Spinal cord (tissue), 9 donors: ENCODE measurements at regions not wholly inside any gene's neighbourhood (a gene's known extent, or its start where the extent isn't known, plus 50 kb on each side); places are given as distances from the start of the nearest gene placed in this dataset.

Experiments
- DNase-seq, 6 donors: peaks; one replicate each; pipeline versions ENCODE4 v3.0.0 to v3.0.0-alpha.2; 2013 to 2015; ENCODE audit warnings: low spot score in 6 of 6, low read depth in 4 of 6
- H3K27ac ChIP-seq: one replicate; pipeline ENCODE4 v1.5.1; 2013; ENCODE audit warnings: low read depth, low read length, control low read depth
- H3K27me3 ChIP-seq: one replicate; pipeline ENCODE4 v1.6.1; 2013; ENCODE audit warnings: low read length; ENCODE audit not compliant: control insufficient read depth, insufficient read depth
- H3K36me3 ChIP-seq: one replicate; pipeline ENCODE4 v1.6.1; 2013; ENCODE audit warnings: low read length; ENCODE audit not compliant: control insufficient read depth, insufficient read depth
- H3K4me1 ChIP-seq: one replicate; pipeline ENCODE4 v1.6.1; 2013; ENCODE audit warnings: low read length; ENCODE audit not compliant: control insufficient read depth, insufficient read depth
- H3K4me3 ChIP-seq: one replicate; pipeline ENCODE4 v1.5.1; 2013; ENCODE audit warnings: low read depth, low read length, control low read depth
- H3K9me3 ChIP-seq: one replicate; pipeline ENCODE4 v1.6.1; 2013; ENCODE audit warnings: low read length; ENCODE audit not compliant: control insufficient read depth, insufficient read depth
- WGBS: methylation state at CpG from one replicate; pipeline ENCODE4 v1.1.5; 2013; ENCODE audit warnings: missing lambda C conversion rate; ENCODE audit not compliant: insufficient coverage; 5-methylcytosine and 5-hydroxymethylcytosine counted together
- donor health status: healthy.

GRCh38 chr7:80082213-80082612, 52.4 kb upstream of the GNAI1 start:
- no peaks in the 10 kb centered on the region for H3K36me3 ChIP-seq
- H3K9me3 ChIP-seq = no peaks in the 10 kb centered on the region
- H3K27me3 ChIP-seq = no peaks in the 10 kb centered on the region
- no peak overlapping the region for H3K27ac ChIP-seq
- H3K4me3 ChIP-seq = no peak overlapping the region
- H3K4me1 ChIP-seq = no peaks in the 10 kb centered on the region
- no peak for DNase-seq

- H3K36me3 ChIP-seq = no peaks in the 10 kb centered on the region
- H3K27me3 ChIP-seq = no peaks in the 10 kb centered on the region
- H3K4me3 ChIP-seq = no peak overlapping the region
- no peak overlapping the region for H3K27ac ChIP-seq
- no CpG with 5 or more reads among the region's 3 CpGs for WGBS
- DNase-seq = peak in 1 of 6 donors; percentile 81
- no peaks in the 10 kb centered on the region for H3K4me1 ChIP-seq
- H3K9me3 ChIP-seq = no peaks in the 10 kb centered on the region
Observed at GRCh38 chr7:80078886-80079285, 55.7 kb upstream of the GNAI1 start.

GRCh38 chr7:80078159-80078731, 56.4 kb upstream of the GNAI1 start:
- Histone ChIP-seq H3K4me3 (no peak overlapping the region), H3K36me3 (no peaks in the 10 kb centered on the region), H3K27ac (no peak overlapping the region), H3K4me1 (no peaks in the 10 kb centered on the region), H3K9me3 (no peaks in the 10 kb centered on the region), H3K27me3 (no peaks in the 10 kb centered on the region)
- no peak for DNase-seq
- WGBS = 75% methylated on average over 4 of the region's 5 CpGs

GRCh38 chr7:80070391-80070790, 64.2 kb upstream of the GNAI1 start:
- no peaks in the 10 kb centered on the region for H3K4me1 ChIP-seq
- no peaks in the 10 kb centered on the region for H3K27me3 ChIP-seq
- no peak overlapping the region for H3K4me3 ChIP-seq
- peaks cover 7% of the 10 kb centered on the region for H3K9me3 ChIP-seq
- WGBS = no CpG with 5 or more reads among the region's 2 CpGs
- no peak for DNase-seq
- no peak overlapping the region for H3K27ac ChIP-seq
- H3K36me3 ChIP-seq = no peaks in the 10 kb centered on the region

- Histone ChIP-seq H3K4me3 (no peak overlapping the region), H3K36me3 (no peaks in the 10 kb centered on the region), H3K9me3 (peaks cover 5% of the 10 kb centered on the region), H3K4me1 (no peaks in the 10 kb centered on the region), H3K27me3 (no peaks in the 10 kb centered on the region), H3K27ac (no peak overlapping the region)
- no peak for DNase-seq
- WGBS = 100% methylated on average over 1 of the region's 1 CpG
Observed at GRCh38 chr7:80066639-80067038, 68.0 kb upstream of the GNAI1 start.

GRCh38 chr7:80063834-80064233, 70.8 kb upstream of the GNAI1 start:
- Histone ChIP-seq H3K27me3 (no peaks in the 10 kb centered on the region), H3K36me3 (no peaks in the 10 kb centered on the region), H3K4me1 (no peaks in the 10 kb centered on the region), H3K4me3 (no peak overlapping the region), H3K27ac (no peak overlapping the region), H3K9me3 (peaks cover 5% of the 10 kb centered on the region)
- no peak for DNase-seq
- WGBS = no CpG with 5 or more reads among the region's 4 CpGs

- peak in 5 of 6 donors; percentile 43 to 92 (median 54) for DNase-seq
Observed at GRCh38 chr7:80060218-80060806, 74.3 kb upstream of the GNAI1 start.

GRCh38 chr7:80057488-80057887, 77.1 kb upstream of the GNAI1 start:
- no peaks in the 10 kb centered on the region for H3K27me3 ChIP-seq
- no peak overlapping the region for H3K27ac ChIP-seq
- no peak for DNase-seq
- WGBS = no CpG with 5 or more reads among the region's 3 CpGs
- H3K36me3 ChIP-seq = no peaks in the 10 kb centered on the region
- no peak overlapping the region for H3K4me3 ChIP-seq
- H3K9me3 ChIP-seq = no peaks in the 10 kb centered on the region
- H3K4me1 ChIP-seq = no peaks in the 10 kb centered on the region

More at GRCh38 chr7:80060218-80060806, 74.3 kb upstream of the GNAI1 start:
- H3K27me3 ChIP-seq = no peaks in the 10 kb centered on the region
- no peak overlapping the region for H3K27ac ChIP-seq
- H3K9me3 ChIP-seq = no peaks in the 10 kb centered on the region
- H3K4me3 ChIP-seq = no peak overlapping the region
- no CpG with 5 or more reads among the region's 1 CpG for WGBS
- H3K4me1 ChIP-seq = no peaks in the 10 kb centered on the region
- no peaks in the 10 kb centered on the region for H3K36me3 ChIP-seq

GRCh38 chr7:80054356-80054755, 80.3 kb upstream of the GNAI1 start:
- no peak overlapping the region for H3K4me3 ChIP-seq
- H3K27ac ChIP-seq = no peak overlapping the region
- H3K9me3 ChIP-seq = no peaks in the 10 kb centered on the region
- DNase-seq = no peak
- H3K36me3 ChIP-seq = no peaks in the 10 kb centered on the region
- H3K27me3 ChIP-seq = no peaks in the 10 kb centered on the region
- WGBS = no CpG with 5 or more reads among the region's 2 CpGs
- H3K4me1 ChIP-seq = no peaks in the 10 kb centered on the region

GRCh38 chr7:80053124-80053523, 81.5 kb upstream of the GNAI1 start:
- Histone ChIP-seq H3K27ac (no peak overlapping the region), H3K4me3 (no peak overlapping the region), H3K36me3 (no peaks in the 10 kb centered on the region), H3K27me3 (no peaks in the 10 kb centered on the region), H3K4me1 (no peaks in the 10 kb centered on the region), H3K9me3 (no peaks in the 10 kb centered on the region)
- WGBS = no CpG with 5 or more reads among the region's 2 CpGs
- DNase-seq = peak in 1 of 6 donors; percentile 68
